HCT116 (cell line): ENCODE measurements at regions not wholly inside any gene's neighbourhood (a gene's known extent, or its start where the extent isn't known, plus 50 kb on each side); places are given as distances from the start of the nearest gene placed in this dataset.

Experiments
- ATAC-seq: fragments of 200-7000 bp; cut with Tn5 transposase; 2 replicates; pipeline ENCODE4 v1.9.1; 2020; ENCODE audit warnings: mild to moderate bottlenecking, moderate library complexity
- BruUV-seq: library from RNA; stranded (reverse); fragments of 400-500 nt; replicated peaks from 2 replicates; lab custom pipeline; 2021; lab: Mats Ljungman, UMichigan
- CTCF ChIA-PET: fragments of 300-600 bp; sonication (Branson Sonifier 250); formaldehyde crosslinking; loops from one replicate; lab custom pipeline; 2021; ENCODE audit warnings: antibody characterized with exemption; lab: Charles Lee
- POLR2A ChIA-PET: fragments of 300-600, 350-600 bp; sonication (Branson Sonifier 250); formaldehyde crosslinking; loops from one replicate; lab custom pipeline; 2021; ENCODE audit warnings: antibody characterized with exemption; lab: Charles Lee
- RAD21 ChIA-PET, 2 experiments: fragments of 300-600 bp; sonication (Branson Sonifier 250); formaldehyde crosslinking; loops; one replicate each; lab custom pipeline; 2023; ENCODE audit warnings: low total read pairs in 2 of 2; ENCODE audit not compliant: uncharacterized antibody in 2 of 2, unreplicated experiment in 2 of 2, low non-redundant PET in 1 of 2; lab: Charles Lee
- DNase-seq: peaks from one replicate; pipeline ENCODE4 v3.0.0-alpha.2; 2010; ENCODE audit warnings: low read depth, low spot score
- H2AFZ ChIP-seq: fragments of 200-600 bp; shearing (Covaris generic), sonication (generic); 2 replicates; pipeline ENCODE4 v1.6.1; 2017; ENCODE audit warnings: low read depth, mixed run types, mixed read lengths, antibody characterized with exemption, low read length; ENCODE audit not compliant: poor library complexity, severe bottlenecking
- H3K27ac ChIP-seq: 2 replicates; pipeline ENCODE4 v1.5.1; 2012; ENCODE audit warnings: low read depth, low read length
- H3K27me3 ChIP-seq: fragments of 200-600 bp; sonication (generic); 2 replicates; pipeline ENCODE4 v1.6.1; 2016; ENCODE audit warnings: mixed run types, low read length, mixed read lengths; ENCODE audit not compliant: insufficient read depth
- H3K36me3 ChIP-seq, 2 experiments: fragments of 200-500 bp in 1 of 2; fragments of 200-600 bp in 1 of 2; sonication (Bioruptor generic) in 1 of 2; sonication (generic) in 1 of 2; 2 replicates each; pipeline versions ENCODE4 v1.5.1 to v1.6.1; 2014 to 2016; ENCODE audit warnings: low read length in 2 of 2, inconsistent platforms in 1 of 2, mixed read lengths in 1 of 2, mixed run types in 1 of 2; ENCODE audit not compliant: insufficient read depth in 2 of 2, control insufficient read depth in 1 of 2
- H3K4me1 ChIP-seq, 2 experiments: fragments of 200-600 bp in 1 of 2; sonication (generic) in 1 of 2; 2 replicates each; pipeline versions ENCODE4 v1.5.1 to v1.6.1; 2012 to 2017; ENCODE audit warnings: low read length in 2 of 2, inconsistent platforms in 1 of 2, mild to moderate bottlenecking in 1 of 2, mixed read lengths in 1 of 2, mixed run types in 1 of 2, moderate library complexity in 1 of 2; ENCODE audit not compliant: insufficient read depth in 2 of 2, control insufficient read depth in 1 of 2
- H3K4me2 ChIP-seq: fragments of 200-600 bp; sonication (generic); 2 replicates; pipeline ENCODE4 v1.6.1; 2017; ENCODE audit warnings: mixed run types, low read length, mixed read lengths
- H3K4me3 ChIP-seq, 2 experiments: fragments of 200-600 bp in 1 of 2; sonication (generic) in 1 of 2; replicated peaks in 1 of 2; 2 replicates each; pipeline ENCODE4 v1.5.1; 2011 to 2016; ENCODE audit warnings: low read length in 2 of 2, control low read depth in 1 of 2, low read depth in 1 of 2, mild to moderate bottlenecking in 1 of 2, mixed read lengths in 1 of 2, mixed run types in 1 of 2
- H3K79me2 ChIP-seq: fragments of 200-600 bp; sonication (generic); 2 replicates; pipeline ENCODE4 v1.6.1; 2017; ENCODE audit warnings: mild to moderate bottlenecking, mixed run types, low read length, moderate library complexity, mixed read lengths; ENCODE audit not compliant: insufficient read depth
- H3K9ac ChIP-seq: fragments of 200-600 bp; sonication (generic); 2 replicates; pipeline ENCODE4 v1.6.1; 2016; ENCODE audit warnings: low read length, mixed read lengths
- H3K9me2 ChIP-seq: fragments of 200-600 bp; sonication (generic), shearing (Covaris generic); 2 replicates; pipeline ENCODE4 v1.6.1; 2017; ENCODE audit warnings: mixed run types, mild to moderate bottlenecking, moderate library complexity; ENCODE audit not compliant: insufficient read depth
- H3K9me3 ChIP-seq, 2 experiments: fragments of 200-500 bp in 1 of 2; fragments of 200-600 bp in 1 of 2; sonication (Bioruptor generic) in 1 of 2; sonication (generic) in 1 of 2; 2 replicates each; pipeline ENCODE4 v1.6.1; 2014 to 2017; ENCODE audit warnings: low read length in 2 of 2, mixed read lengths in 2 of 2, inconsistent platforms in 1 of 2, low read depth in 1 of 2, mild to moderate bottlenecking in 1 of 2, mixed run types in 1 of 2, moderate library complexity in 1 of 2; ENCODE audit not compliant: control insufficient read depth in 1 of 2, insufficient read depth in 1 of 2
- H4K20me1 ChIP-seq: fragments of 200-600 bp; sonication (generic), shearing (Covaris generic); 2 replicates; pipeline ENCODE4 v1.6.1; 2017; ENCODE audit warnings: mixed run types, mild to moderate bottlenecking, moderate library complexity; ENCODE audit not compliant: insufficient read depth
- CBX3 ChIP-seq: IDR thresholded peaks from 2 replicates; pipeline ENCODE4 v1.6.1; 2012; ENCODE audit warnings: low read depth
- CEBPB ChIP-seq: IDR thresholded peaks from 2 replicates; pipeline ENCODE4 v1.6.1; 2012; ENCODE audit warnings: low read depth
- EGR1 ChIP-seq: IDR thresholded peaks from 2 replicates; pipeline ENCODE4 v1.6.1; 2012; ENCODE audit warnings: low read depth
- ELF1 ChIP-seq: IDR thresholded peaks from 2 replicates; pipeline ENCODE4 v1.6.1; 2012; ENCODE audit warnings: low read depth, borderline replicate concordance
- EZH2phosphoT487 ChIP-seq: fragments of 200-600 bp; IDR thresholded peaks from 2 replicates; pipeline ENCODE4 v1.6.1; 2018; ENCODE audit warnings: antibody characterized with exemption, borderline replicate concordance
- FOSL1 ChIP-seq: IDR thresholded peaks from 2 replicates; pipeline ENCODE4 v1.6.1; 2012; ENCODE audit warnings: low read depth
- JUND ChIP-seq: IDR thresholded peaks from 2 replicates; pipeline ENCODE4 v1.6.1; 2012
- POLR2A ChIP-seq: IDR thresholded peaks from 2 replicates; pipeline ENCODE4 v1.7.0; 2011; ENCODE audit warnings: borderline replicate concordance; ENCODE audit not compliant: insufficient read depth, insufficient read length; ENCODE audit errors: extremely low read depth
- POLR2AphosphoS5 ChIP-seq: IDR thresholded peaks from 2 replicates; pipeline ENCODE4 v1.6.1; 2011; ENCODE audit warnings: mild to moderate bottlenecking, low read depth, low read length, moderate library complexity
- RAD21 ChIP-seq: IDR thresholded peaks from 2 replicates; pipeline ENCODE4 v1.6.1; 2012; ENCODE audit warnings: low read depth, mild to moderate bottlenecking
- SIN3A ChIP-seq: IDR thresholded peaks from 2 replicates; pipeline ENCODE4 v1.6.1; 2012; ENCODE audit warnings: low read depth
- SP1 ChIP-seq: IDR thresholded peaks from 2 replicates; pipeline ENCODE4 v1.6.1; 2012; ENCODE audit warnings: low read depth
- SRF ChIP-seq: IDR thresholded peaks from 2 replicates; pipeline ENCODE4 v1.6.1; 2012; ENCODE audit warnings: low read depth
- TCF7L2 ChIP-seq: IDR thresholded peaks from 2 replicates; pipeline ENCODE4 v1.7.0; 2011; ENCODE audit warnings: borderline replicate concordance, inconsistent platforms; ENCODE audit not compliant: insufficient read depth, insufficient read length; ENCODE audit errors: extremely low read depth
- YY1 ChIP-seq: IDR thresholded peaks from 2 replicates; pipeline ENCODE4 v1.6.1; 2011; ENCODE audit warnings: low read length, low read depth, moderate library complexity, mild to moderate bottlenecking; ENCODE audit not compliant: insufficient replicate concordance; ENCODE audit errors: extremely low read depth
- ZFX ChIP-seq: fragments of 450-650 bp; IDR thresholded peaks from 2 replicates; pipeline ENCODE4 v1.6.1; 2017
- intact Hi-C: fragments of 100-400 bp; cut with micrococcal nuclease; formaldehyde crosslinking; loops from 2 replicates; pipeline ENCODE4 v1.10.0; 2022
- TF ChIP-seq, protein P1 (sequence below), 3 experiments: fragments of 200-600 bp in 1 of 3; sonication (generic) in 1 of 3; IDR thresholded peaks in 2 of 3; conservative IDR thresholded peaks in 1 of 3; 2 replicates each; pipeline ENCODE4 v1.5.1; 2012 to 2017; ENCODE audit warnings: low read depth in 2 of 3, low read length in 2 of 3, antibody characterized with exemption in 1 of 3, borderline replicate concordance in 1 of 3, control low read depth in 1 of 3, mild to moderate bottlenecking in 1 of 3, mixed read lengths in 1 of 3, mixed run types in 1 of 3, moderate library complexity in 1 of 3; ENCODE audit not compliant: insufficient read depth in 1 of 3
- TF ChIP-seq, protein P2 (sequence below): IDR thresholded peaks from 2 replicates; pipeline ENCODE4 v1.6.1; 2012
- TF ChIP-seq, protein P3 (sequence below): IDR thresholded peaks from 2 replicates; pipeline ENCODE4 v1.6.1; 2012; ENCODE audit warnings: low read depth
- TF ChIP-seq, protein P4 (sequence below): IDR thresholded peaks from 2 replicates; pipeline ENCODE4 v1.6.1; 2011; ENCODE audit warnings: mild to moderate bottlenecking, low read length, moderate library complexity; ENCODE audit not compliant: insufficient replicate concordance; ENCODE audit errors: extremely low read depth

DNA sequence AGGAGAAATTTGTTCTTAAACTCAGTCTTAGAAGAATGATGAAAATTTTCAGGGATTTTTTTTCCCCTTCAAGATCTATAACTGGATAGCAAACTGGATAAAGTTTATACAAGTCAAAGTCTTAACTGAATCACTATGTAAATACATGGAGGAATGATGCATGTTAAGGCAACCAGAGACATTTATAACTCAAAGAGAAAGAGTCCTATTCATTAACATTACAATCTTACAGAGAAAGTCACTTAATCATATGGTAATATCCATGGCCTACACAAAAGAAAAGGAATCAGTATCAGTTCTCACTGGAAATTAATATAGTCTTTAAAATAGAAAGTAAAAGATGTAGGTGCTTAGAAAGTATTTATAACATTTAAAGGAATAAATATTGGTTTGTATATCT is 869.1 kb downstream of the TBL1XR1 start:
- RAD21 ChIA-PET = no interaction called here

More for the DNA sequence above, 869.1 kb downstream of the TBL1XR1 start:
- Histone ChIP-seq H3K27me3 (no peaks in the 10 kb centered on the region), H3K4me2 (no peak overlapping the region), H3K9me3 (no peaks in the 10 kb centered on the region), H3K4me1 (no peaks in the 10 kb centered on the region), H3K9me2 (no peaks in the 10 kb centered on the region), H4K20me1 (no peaks in the 10 kb centered on the region), H3K4me3 (no peak overlapping the region), H3K36me3 (no peaks in the 10 kb centered on the region), H3K27ac (no peak overlapping the region), H2AFZ (no peak overlapping the region), H3K9ac (no peak overlapping the region), H3K79me2 (no peaks in the 10 kb centered on the region)
- no peak for DNase-seq
- POLR2A ChIA-PET = no interaction called here
- intact Hi-C loops = no loop called here
- CTCF ChIA-PET = no interaction called here
- TF ChIP-seq SIN3A (no peak), FOSL1 (no peak), CEBPB (no peak), CBX3 (no peak), POLR2AphosphoS5 (no peak), JUND (no peak), YY1 (no peak), TCF7L2 (no peak), SRF (no peak), POLR2A (no peak), ZFX (no peak), EZH2phosphoT487 (no peak), SP1 (no peak), RAD21 (no peak), EGR1 (no peak), ELF1 (no peak)
- TF ChIP-seq, protein P1, sequence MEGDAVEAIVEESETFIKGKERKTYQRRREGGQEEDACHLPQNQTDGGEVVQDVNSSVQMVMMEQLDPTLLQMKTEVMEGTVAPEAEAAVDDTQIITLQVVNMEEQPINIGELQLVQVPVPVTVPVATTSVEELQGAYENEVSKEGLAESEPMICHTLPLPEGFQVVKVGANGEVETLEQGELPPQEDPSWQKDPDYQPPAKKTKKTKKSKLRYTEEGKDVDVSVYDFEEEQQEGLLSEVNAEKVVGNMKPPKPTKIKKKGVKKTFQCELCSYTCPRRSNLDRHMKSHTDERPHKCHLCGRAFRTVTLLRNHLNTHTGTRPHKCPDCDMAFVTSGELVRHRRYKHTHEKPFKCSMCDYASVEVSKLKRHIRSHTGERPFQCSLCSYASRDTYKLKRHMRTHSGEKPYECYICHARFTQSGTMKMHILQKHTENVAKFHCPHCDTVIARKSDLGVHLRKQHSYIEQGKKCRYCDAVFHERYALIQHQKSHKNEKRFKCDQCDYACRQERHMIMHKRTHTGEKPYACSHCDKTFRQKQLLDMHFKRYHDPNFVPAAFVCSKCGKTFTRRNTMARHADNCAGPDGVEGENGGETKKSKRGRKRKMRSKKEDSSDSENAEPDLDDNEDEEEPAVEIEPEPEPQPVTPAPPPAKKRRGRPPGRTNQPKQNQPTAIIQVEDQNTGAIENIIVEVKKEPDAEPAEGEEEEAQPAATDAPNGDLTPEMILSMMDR (IDR thresholded peaks at IDR 0.05 in 2 of 3, conservative IDR thresholded peaks at IDR 0.05 in 1 of 3; ENCODE audit: borderline replicate concordance in 1 of 3, insufficient read depth in 1 of 3, low read depth in 2 of 3, low read length in 2 of 3) = no peak
- TF ChIP-seq, protein P2, sequence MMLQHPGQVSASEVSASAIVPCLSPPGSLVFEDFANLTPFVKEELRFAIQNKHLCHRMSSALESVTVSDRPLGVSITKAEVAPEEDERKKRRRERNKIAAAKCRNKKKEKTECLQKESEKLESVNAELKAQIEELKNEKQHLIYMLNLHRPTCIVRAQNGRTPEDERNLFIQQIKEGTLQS = no peak
- TF ChIP-seq, protein P3, sequence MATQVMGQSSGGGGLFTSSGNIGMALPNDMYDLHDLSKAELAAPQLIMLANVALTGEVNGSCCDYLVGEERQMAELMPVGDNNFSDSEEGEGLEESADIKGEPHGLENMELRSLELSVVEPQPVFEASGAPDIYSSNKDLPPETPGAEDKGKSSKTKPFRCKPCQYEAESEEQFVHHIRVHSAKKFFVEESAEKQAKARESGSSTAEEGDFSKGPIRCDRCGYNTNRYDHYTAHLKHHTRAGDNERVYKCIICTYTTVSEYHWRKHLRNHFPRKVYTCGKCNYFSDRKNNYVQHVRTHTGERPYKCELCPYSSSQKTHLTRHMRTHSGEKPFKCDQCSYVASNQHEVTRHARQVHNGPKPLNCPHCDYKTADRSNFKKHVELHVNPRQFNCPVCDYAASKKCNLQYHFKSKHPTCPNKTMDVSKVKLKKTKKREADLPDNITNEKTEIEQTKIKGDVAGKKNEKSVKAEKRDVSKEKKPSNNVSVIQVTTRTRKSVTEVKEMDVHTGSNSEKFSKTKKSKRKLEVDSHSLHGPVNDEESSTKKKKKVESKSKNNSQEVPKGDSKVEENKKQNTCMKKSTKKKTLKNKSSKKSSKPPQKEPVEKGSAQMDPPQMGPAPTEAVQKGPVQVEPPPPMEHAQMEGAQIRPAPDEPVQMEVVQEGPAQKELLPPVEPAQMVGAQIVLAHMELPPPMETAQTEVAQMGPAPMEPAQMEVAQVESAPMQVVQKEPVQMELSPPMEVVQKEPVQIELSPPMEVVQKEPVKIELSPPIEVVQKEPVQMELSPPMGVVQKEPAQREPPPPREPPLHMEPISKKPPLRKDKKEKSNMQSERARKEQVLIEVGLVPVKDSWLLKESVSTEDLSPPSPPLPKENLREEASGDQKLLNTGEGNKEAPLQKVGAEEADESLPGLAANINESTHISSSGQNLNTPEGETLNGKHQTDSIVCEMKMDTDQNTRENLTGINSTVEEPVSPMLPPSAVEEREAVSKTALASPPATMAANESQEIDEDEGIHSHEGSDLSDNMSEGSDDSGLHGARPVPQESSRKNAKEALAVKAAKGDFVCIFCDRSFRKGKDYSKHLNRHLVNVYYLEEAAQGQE = no peak
- TF ChIP-seq, protein P4, sequence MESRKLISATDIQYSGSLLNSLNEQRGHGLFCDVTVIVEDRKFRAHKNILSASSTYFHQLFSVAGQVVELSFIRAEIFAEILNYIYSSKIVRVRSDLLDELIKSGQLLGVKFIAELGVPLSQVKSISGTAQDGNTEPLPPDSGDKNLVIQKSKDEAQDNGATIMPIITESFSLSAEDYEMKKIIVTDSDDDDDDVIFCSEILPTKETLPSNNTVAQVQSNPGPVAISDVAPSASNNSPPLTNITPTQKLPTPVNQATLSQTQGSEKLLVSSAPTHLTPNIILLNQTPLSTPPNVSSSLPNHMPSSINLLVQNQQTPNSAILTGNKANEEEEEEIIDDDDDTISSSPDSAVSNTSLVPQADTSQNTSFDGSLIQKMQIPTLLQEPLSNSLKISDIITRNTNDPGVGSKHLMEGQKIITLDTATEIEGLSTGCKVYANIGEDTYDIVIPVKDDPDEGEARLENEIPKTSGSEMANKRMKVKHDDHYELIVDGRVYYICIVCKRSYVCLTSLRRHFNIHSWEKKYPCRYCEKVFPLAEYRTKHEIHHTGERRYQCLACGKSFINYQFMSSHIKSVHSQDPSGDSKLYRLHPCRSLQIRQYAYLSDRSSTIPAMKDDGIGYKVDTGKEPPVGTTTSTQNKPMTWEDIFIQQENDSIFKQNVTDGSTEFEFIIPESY = no peak
- ATAC-seq = no peak
- BruUV-seq = no TSS peak
